ENCODE measurements at regions not wholly inside any gene's neighbourhood (a gene's known extent, or its start where the extent isn't known, plus 50 kb on each side); places are given as distances from the start of the nearest gene placed in this dataset.

DNA sequence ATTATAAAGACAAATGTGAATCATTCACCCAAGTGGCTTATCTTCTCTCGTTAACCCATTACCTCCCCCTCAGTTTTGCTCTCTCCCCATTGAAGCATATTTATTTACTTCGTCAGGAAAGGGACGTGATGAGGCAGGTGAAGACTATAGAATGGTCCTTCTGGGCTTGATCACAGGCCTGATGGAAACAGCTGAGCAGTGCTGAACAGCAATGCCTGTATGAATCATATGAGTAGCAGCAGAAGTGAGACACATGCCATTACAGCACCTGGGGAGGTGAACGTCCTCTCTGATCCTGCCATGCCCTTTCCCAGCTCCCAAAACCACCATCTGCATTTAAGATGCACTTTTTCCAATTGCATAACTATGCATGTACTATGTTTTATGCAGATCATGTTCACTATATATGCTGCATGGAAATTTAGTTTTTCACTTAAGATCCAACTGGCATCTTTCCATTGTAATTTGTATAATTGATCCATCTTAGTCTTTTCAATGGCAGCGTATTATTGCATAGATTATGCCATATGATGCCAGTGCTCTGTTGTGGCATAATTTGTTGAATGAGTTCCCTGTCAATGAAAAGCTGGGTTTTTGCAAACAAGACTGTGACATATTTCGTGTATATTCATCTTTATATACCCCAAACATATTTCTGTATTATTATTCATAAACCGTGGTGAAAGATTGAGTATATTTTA is 105.3 kb downstream of the CXCL12 start:
- CTCF ChIA-PET (ENCODE audit: partially characterized antibody), result interaction anchor here (0.9 to 1.3 kb wide), 3 partner anchors 18 to 121 kb away, joined by 3 to 4 read pairs (median 3); no protein-coding TSS in a partner anchor
- no peak for FAIRE-seq
- H3K27ac ChIP-seq (ENCODE audit: low read depth, low read length), result no peak overlapping the region

More for the DNA sequence above, 105.3 kb downstream of the CXCL12 start:
- Histone ChIP-seq H3K4me2 (ENCODE audit: insufficient read depth in 1 of 2, low read depth in 2 of 2, low read length in 2 of 2) (no peak overlapping the region), H3K79me1 (ENCODE audit: low read depth, low read length) (no peaks in the 10 kb centered on the region), H2BK15ac (ENCODE audit: low read length) (no peak overlapping the region), H3K9ac (replicated peaks in 1 of 4; ENCODE audit: extremely low read depth in 1 of 4, low read depth in 3 of 4, low read length in 3 of 4) (no peak overlapping the region), H3K23me2 (ENCODE audit: low read depth, low read length) (no peaks in the 10 kb centered on the region), H2AFZ (ENCODE audit: low read length) (no peak overlapping the region), H3K36me3 (ENCODE audit: control insufficient read depth in 2 of 4, insufficient read depth in 4 of 4, low read length in 3 of 4) (no peaks in the 10 kb centered on the region), H3K4ac (replicated peaks; ENCODE audit: insufficient read length, low read depth, low read length) (no peak overlapping the region), H4K8ac (ENCODE audit: extremely low read depth, insufficient read depth, low read length) (no peak overlapping the region), H3K23ac (ENCODE audit: insufficient read length) (no peak overlapping the region), H2BK12ac (ENCODE audit: low read depth, low read length) (no peak overlapping the region), H2BK120ac (replicated peaks; ENCODE audit: low read depth, low read length) (no peak overlapping the region), H3K14ac (ENCODE audit: insufficient read length) (no peak overlapping the region), H3K27me3 (replicated peaks in 1 of 4; ENCODE audit: control insufficient read depth in 3 of 4, extremely low read depth in 1 of 4, insufficient read depth in 3 of 4, low read length in 3 of 4) (no peaks in the 10 kb centered on the region), H3K9me3 (ENCODE audit: insufficient read depth in 2 of 2, low read depth in 1 of 2, low read length in 1 of 2) (no peaks in the 10 kb centered on the region), H3K4me1 (replicated peaks in 1 of 4; ENCODE audit: control insufficient read depth in 3 of 4, insufficient read depth in 4 of 4, low read length in 3 of 4) (no peaks in the 10 kb centered on the region), H4K20me1 (replicated peaks in 1 of 2; ENCODE audit: control insufficient read depth in 1 of 2, insufficient read depth in 2 of 2, low read length in 2 of 2) (no peaks in the 10 kb centered on the region), H2BK20ac (ENCODE audit: low read length) (no peak overlapping the region), H4K91ac (replicated peaks; ENCODE audit: insufficient read length, low read length) (no peak overlapping the region), H2BK5ac (ENCODE audit: low read depth, low read length) (no peak overlapping the region), H4K5ac (ENCODE audit: insufficient read length, low read depth, low read length) (no peak overlapping the region), H3K4me3 (ENCODE audit: extremely low read depth in 1 of 4, insufficient read depth in 2 of 4, low read depth in 3 of 4, low read length in 4 of 4) (no peak overlapping the region), H3K18ac (ENCODE audit: extremely low read depth, low read length) (no peak overlapping the region), H3K79me2 (ENCODE audit: control insufficient read depth in 1 of 2, insufficient read depth in 2 of 2, low read length in 2 of 2) (no peaks in the 10 kb centered on the region), H3K56ac (replicated peaks; ENCODE audit: insufficient read length, low read depth, low read length) (no peak overlapping the region), H2AK5ac (ENCODE audit: low read depth, low read length) (no peak overlapping the region)
- TF ChIP-seq BRCA1 (IDR thresholded peaks at IDR 0.05; ENCODE audit: low read depth, low read length), result no peak
- no peak for TF ChIP-seq POLR2A (IDR thresholded peaks at IDR 0.05; ENCODE audit: control extremely low read depth in 1 of 2, low read depth in 2 of 2, low read length in 2 of 2)
- TF ChIP-seq SP2 (IDR thresholded peaks at IDR 0.05; ENCODE audit: low read length), result no peak
- no peak for TF ChIP-seq EGR1 (IDR thresholded peaks at IDR 0.05; ENCODE audit: borderline replicate concordance, low read depth, low read length)
- TF ChIP-seq POU5F1 (IDR thresholded peaks at IDR 0.05; ENCODE audit: low read depth, low read length), result no peak
- TF ChIP-seq SRF (IDR thresholded peaks at IDR 0.05; ENCODE audit: low read depth, low read length), result no peak
- TF ChIP-seq NANOG (IDR thresholded peaks at IDR 0.05; ENCODE audit: insufficient read depth, low read depth, low read length, poor library complexity, severe bottlenecking), result no peak
- no peak for TF ChIP-seq SP1 (IDR thresholded peaks at IDR 0.05; ENCODE audit: low read depth, low read length)
- TF ChIP-seq ASH2L (IDR thresholded peaks at IDR 0.05; ENCODE audit: low read length), result no peak
- TF ChIP-seq TAF7 (optimal IDR thresholded peaks at IDR 0.05; ENCODE audit: borderline replicate concordance, low read depth, low read length), result no peak
- no peak for TF ChIP-seq KDM1A (IDR thresholded peaks at IDR 0.05; ENCODE audit: borderline replicate concordance, low read length)
- TF ChIP-seq FOSL1 (IDR thresholded peaks at IDR 0.05; ENCODE audit: insufficient read depth, low read depth, low read length), result no peak
- WGBS, 2 experiments (ENCODE audit: extremely low coverage in 1 of 2, insufficient coverage in 1 of 2, insufficient read length in 1 of 2, insufficient replicate concordance in 2 of 2, low coverage in 1 of 2, low lambda C conversion rate in 2 of 2, missing lambda C conversion rate in 1 of 2), result 94% methylated on average over 7 of the region's 7 CpGs; no CpG with 5 or more reads in 1 of the 2 experiments
- DNase-seq (ENCODE audit: low read depth in 1 of 2, low spot score in 2 of 2), result no peak
- POLR2A ChIA-PET (ENCODE audit: partially characterized antibody), result no interaction called here

Data from H1 (cell line).